SK-N-SH (cell line): ENCODE measurements at regions not wholly inside any gene's neighbourhood (a gene's known extent, or its start where the extent isn't known, plus 50 kb on each side); places are given as distances from the start of the nearest gene placed in this dataset.

Source experiments
- CTCF ChIP-seq: fragments of 200-600 bp; sonication (generic); IDR thresholded peaks from 2 replicates; pipeline ENCODE4 v1.6.1; 2017; ENCODE audit warnings: antibody characterized with exemption, mild to moderate bottlenecking, moderate library complexity
- EP300 ChIP-seq, 2 experiments: IDR thresholded peaks; 2 replicates each; pipeline versions ENCODE4 v1.4.0 to v1.6.1; 2012; ENCODE audit warnings: borderline replicate concordance in 1 of 2, low read depth in 1 of 2, low read length in 1 of 2
- EZH2phosphoT487 ChIP-seq: fragments of 200-600 bp; sonication (generic); IDR thresholded peaks from 2 replicates; pipeline ENCODE4 v1.6.1; 2017; ENCODE audit warnings: low read depth, mixed run types, mild to moderate bottlenecking, antibody characterized with exemption, moderate library complexity, borderline replicate concordance
- IRF3 ChIP-seq: fragments of 150-350 bp; IDR thresholded peaks from 2 replicates; pipeline ENCODE4 v1.6.1; 2016; ENCODE audit warnings: mild to moderate bottlenecking, low read depth, low read length
- REST ChIP-seq: IDR thresholded peaks from 2 replicates; pipeline ENCODE4 v1.6.1; 2012; ENCODE audit warnings: mild to moderate bottlenecking, low read depth, low read length, moderate library complexity
- TAF1 ChIP-seq: IDR thresholded peaks from 2 replicates; pipeline ENCODE4 v1.6.1; 2012; ENCODE audit warnings: low read depth, mild to moderate bottlenecking, low read length, moderate library complexity, borderline replicate concordance
- TCF12 ChIP-seq: IDR thresholded peaks from 2 replicates; pipeline ENCODE4 v1.4.0; 2012
- YY1 ChIP-seq: IDR thresholded peaks from 2 replicates; pipeline ENCODE4 v1.4.0; 2012; ENCODE audit warnings: low read depth, mild to moderate bottlenecking

- TF ChIP-seq CTCF (no peak), EP300 (IDR thresholded peaks at IDR 0.05; ENCODE audit: borderline replicate concordance in 1 of 2, low read depth in 1 of 2, low read length in 1 of 2) (no peak), YY1 (no peak), EZH2phosphoT487 (no peak), REST (no peak), TAF1 (no peak), IRF3 (no peak), TCF12 (no peak)
These were observed 682.3 kb upstream of the IGFBP3 start for GRCh38 chr7:46603296-46603752.
